CD4-positive, alpha-beta T cell treated with Interleukin-17A for 4 hours (primary cell): ENCODE measurements at regions not wholly inside any gene's neighbourhood (a gene's known extent, or its start where the extent isn't known, plus 50 kb on each side); places are given as distances from the start of the nearest gene placed in this dataset.
"Not testable (repeated sequence)": the region's sequence is repeated elsewhere in the genome, so short reads cannot be mapped to it uniquely, and the experiment has no call there.

Experiments used
- DNase-seq: peaks from one replicate; pipeline ENCODE4 v3.0.0-alpha.2; 2020; ENCODE audit warnings: mixed read lengths

- DNase-seq: not testable (repeated sequence)
These were observed 61.1 kb downstream of the DEFB131A start for GRCh38 chr4:9505341-9505740.

- not testable (repeated sequence) for DNase-seq
These were observed 62.5 kb downstream of the DEFB131A start for GRCh38 chr4:9506672-9507071.

GRCh38 chr4:9512941-9513340 is 68.7 kb downstream of the DEFB131A start:
- DNase-seq: not testable (repeated sequence)

DNA sequence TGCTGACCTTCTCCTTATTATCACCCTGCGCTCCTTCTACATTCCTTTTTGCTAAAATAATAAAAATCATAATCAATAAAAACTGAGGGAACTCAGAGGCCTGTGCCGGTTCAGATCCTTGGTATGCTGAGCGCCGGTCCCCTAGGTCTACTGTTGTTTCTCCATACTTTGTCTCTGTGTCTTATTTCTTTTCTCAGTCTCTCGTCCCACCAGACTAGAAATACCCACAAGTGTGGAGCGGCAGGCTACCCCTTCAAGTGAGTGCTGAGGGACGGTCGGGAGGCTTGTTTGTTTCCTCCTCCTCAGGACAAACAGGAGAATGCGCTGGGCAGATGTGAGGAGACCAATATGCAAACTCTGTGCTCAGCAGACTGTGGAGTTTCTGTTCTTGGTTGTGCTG is 75.4 kb downstream of the DEFB131A start:
- not testable (repeated sequence) for DNase-seq

GRCh38 chr4:9522903-9523302 is 78.7 kb downstream of the DEFB131A start:
- DNase-seq: not testable (repeated sequence)

DNA sequence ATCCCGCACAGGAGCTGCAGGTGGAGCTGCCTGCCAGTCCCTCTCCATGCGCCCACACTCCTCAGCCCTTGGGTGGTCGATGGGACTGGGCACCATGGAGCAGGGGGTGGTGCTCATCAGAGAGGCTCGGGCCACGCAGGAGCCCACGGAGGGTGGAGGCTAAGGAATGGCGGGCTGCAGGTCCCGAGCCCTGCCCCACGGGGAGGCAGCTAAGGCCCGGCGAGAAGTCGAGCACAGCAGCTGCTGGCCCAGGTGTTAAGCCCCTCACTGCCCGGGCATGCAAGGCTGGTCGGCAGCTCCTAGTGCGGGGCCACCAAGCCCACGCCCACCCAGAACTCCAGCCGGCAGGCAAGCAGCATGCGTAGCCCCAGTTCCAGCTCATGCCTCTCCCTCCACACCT is 80.2 kb downstream of the DEFB131A start:
- not testable (repeated sequence) for DNase-seq

DNA sequence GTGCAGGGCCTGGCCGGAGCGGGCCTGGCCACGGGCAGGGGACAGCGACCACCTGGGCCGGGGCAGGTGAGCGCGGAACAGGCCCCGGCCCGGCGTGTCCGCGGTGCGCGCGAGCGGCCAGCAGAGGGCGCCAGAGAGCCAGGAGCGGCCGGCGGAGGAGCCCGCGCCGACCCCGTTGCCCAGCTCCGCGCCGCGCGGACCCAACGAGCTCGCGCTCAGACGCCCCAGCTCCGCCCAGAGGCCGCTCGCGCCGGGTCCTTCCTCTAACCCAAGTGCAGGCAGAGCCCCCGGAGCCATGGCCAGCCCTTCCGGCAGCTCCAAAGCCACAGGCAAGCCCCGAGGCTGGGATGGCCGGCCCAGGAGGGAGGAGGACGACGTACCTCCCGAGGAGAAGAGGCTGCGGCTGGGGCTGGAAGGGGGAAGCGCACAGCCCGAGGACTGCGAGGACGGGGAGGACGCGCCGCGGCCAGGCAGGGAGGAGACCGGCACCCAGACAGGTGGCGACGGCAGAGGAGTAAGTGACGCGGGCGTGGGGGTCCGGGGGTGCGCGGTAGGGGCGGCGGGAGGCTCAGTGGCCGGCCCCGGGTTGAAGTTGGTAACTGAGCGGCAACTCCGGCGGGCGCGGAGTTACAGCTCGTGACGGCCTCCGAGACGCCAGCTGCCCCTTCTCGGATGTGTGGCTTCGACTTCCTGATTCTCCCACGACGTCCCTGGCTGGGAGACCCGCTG is 88.1 kb downstream of the DEFB131A start:
- DNase-seq: peak; percentile 75

DNA sequence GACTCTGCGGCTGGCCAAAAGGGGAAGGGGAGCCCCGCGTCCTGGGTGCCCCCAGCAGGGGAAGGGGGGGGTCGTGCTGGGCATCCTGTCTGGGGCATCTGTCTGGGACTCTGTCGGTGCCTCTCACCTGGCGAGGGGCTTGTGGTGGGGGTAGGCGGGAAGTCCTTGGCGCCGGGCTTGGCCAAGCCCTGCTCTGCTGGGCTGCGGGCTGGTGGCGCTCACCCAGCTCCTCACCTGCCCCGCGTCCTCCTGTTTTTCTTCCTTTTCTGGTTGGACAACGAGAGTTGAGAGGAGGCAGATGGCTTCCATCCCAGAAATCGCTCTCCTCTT is 88.6 kb downstream of the DEFB131A start:
- DNase-seq: peak; percentile 3

GRCh38 chr4:9537101-9537500 is 92.9 kb downstream of the DEFB131A start:
- DNase-seq: not testable (repeated sequence)

DNA sequence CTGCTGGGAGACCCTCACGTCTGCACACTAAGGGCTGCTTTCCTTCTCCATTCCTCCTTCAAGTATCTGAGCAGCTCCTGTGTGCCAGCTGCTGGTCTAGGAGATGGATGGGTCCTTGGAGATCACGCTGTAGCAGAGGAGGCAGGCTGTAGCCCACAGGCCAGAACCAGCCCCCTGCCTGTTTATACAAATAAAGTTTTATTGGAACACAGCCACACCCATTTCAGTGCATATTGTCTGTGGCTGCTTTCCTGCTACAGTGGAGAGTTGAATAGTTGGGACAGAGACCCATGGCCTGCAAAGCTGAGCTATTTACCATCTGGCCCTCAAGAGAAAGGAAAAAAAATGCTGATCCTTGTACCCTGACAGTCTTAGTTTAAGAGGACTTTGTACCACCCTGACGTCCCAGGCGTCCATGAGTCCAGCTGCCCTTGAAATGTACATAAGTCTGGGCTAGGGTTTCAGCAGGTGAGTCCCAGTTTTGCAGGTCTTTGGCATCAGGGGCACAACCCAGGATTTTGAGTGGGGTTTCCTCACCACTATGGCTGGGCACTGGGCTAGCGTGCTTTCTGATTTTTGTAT is 95.8 kb downstream of the DEFB131A start:
- not testable (repeated sequence) for DNase-seq

DNA sequence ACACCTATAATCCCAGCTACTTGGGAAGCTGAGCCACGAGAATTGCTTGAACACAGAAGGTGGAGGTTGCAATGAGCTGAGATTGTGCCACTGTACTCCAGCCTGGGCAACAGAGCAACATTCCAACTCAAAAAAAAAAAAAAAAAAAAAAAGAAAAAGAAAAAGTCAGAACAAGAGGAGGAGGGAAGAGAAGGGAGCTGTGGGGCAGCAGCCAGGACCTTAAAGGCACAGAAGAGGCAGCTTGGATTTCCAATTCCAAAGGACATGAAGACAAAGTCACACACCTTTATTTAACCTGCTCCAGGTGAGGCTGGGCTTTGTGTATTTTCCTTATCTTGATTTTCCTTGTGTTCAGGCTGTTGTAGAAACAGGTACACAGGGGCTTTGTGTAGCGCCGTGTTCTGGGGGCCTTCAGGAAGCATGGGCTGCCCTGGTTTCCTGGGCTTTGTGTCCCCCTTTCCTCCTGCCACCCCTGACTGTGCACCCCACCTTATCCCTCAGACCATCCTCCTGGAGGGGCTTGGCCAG is 97.2 kb downstream of the DEFB131A start:
- not testable (repeated sequence) for DNase-seq

DNA sequence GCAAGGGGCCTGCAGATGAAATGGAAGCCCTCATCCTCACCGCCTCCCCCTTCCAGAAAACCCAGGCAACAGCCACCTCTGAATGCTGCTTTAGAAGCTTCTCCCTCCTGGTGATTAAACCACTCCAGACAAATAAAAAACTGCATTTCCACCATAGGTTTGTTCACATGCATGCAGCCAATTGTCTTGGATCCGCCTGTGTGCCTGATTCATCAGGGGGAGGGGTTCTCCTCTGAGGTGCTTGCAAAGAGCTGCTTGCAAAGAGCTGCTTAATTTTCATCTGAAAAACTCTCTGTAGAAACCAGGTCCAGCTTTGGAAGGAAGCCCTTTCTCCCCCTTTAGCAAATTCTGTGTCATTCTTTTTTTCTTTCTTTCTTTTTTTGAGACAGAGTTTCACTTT is 100.6 kb downstream of the DEFB131A start:
- not testable (repeated sequence) for DNase-seq

GRCh38 chr4:9547470-9547869 is 103.3 kb downstream of the DEFB131A start:
- not testable (repeated sequence) for DNase-seq

GRCh38 chr4:9556076-9556475 is 111.9 kb downstream of the DEFB131A start:
- not testable (repeated sequence) for DNase-seq

DNA sequence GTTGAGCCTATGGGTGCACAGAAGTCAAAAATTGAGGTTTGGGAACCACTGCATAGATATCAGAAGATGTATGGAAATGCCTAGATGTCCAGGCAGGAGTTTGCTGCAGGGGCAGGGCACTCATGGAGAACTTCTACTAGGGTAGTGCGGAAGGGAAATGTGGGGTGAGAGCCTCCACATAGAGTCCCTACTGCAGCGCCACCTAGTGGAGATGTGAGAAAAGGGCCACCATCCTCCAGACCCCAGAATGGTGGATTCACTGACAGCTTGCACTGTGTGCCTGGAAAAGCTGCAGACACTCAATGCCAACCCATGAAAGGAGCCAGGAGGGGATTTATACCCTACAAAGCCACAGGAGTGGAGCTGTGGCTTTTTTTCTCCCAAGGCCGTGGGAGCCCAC is 133.7 kb downstream of the DEFB131A start:
- DNase-seq: not testable (repeated sequence)

GRCh38 chr4:9582880-9583279 is 138.7 kb downstream of the DEFB131A start:
- not testable (repeated sequence) for DNase-seq

- DNase-seq: no peak
These were observed 147.8 kb downstream of the DEFB131A start for GRCh38 chr4:9592010-9592409.

DNA sequence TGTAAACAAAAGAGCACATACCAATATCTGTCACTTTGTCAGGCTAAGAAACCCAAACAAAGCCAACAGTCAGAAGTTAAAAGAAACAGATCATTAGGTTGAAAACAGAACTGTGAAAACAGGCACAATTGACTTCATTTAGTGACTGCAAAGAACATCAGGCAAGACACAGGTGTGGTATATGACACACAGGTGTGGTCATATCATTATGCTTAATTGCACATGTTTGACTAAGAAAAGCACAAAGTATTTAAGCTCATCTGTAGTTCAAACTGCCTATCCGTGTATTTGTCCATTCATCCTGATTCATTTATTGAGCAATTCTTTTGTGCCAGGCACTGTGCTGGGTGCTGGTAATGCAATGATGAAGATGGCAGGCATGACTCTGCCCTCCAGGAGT is 150.7 kb downstream of the DEFB131A start:
- DNase-seq: no peak

DNA sequence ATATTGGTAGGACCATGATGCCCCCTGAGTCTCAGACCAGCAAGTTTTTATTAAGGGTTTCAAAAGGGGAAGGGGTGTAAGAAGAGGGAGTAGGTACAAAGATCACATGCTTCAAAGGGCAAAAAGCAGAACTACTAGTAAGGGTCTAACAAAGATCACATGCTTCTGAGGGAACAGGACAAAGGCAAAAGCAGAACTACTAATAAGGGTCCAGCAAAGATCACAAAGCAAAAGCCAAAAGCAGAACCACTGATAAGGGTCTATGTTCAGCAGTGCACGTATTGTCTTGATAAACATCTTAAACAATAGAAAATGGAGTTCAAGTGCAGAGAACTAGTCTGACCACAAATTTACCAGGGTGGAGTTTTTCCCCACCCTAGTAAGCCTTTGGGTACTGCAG is 151.3 kb downstream of the DEFB131A start:
- not testable (repeated sequence) for DNase-seq

DNA sequence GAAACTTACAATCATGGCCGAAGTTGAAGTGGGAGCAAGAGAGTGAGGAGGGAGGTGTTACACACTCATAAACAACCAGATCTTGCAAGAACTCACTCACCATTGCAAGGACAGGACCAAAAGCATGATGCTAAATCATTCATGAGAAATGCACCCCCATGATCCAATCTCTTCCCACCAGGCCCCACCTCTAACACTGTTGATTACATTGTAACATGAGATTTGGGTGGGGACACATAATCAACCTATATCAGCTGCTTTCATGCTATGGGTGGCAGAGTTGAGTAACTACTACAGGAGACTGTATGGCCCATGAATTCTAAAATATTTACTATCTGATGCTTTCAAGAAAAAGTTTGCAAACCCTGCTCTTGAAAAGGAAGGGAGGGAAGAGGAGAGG is 155.1 kb downstream of the DEFB131A start:
- DNase-seq: no peak

DNA sequence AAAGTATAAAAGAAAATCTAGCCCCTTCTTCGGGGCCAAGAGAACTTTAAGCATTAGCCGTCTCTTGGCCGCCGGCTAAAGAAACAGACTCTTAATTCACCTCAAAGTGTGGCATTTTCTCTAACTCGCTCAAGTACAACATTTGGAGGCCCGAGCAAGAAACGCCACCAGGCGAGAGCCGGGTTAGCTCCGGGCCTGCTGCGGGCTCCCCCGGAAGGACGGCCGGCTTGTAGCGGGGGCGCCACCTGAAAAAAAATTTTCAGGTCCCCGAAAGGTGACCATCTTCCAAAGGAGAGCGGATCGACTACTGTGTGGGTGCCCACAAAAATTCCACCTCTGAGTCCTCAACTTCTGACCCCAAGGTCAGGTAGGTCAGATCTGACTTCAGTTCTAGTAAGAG is 156.0 kb downstream of the DEFB131A start:
- DNase-seq: no peak

DNA sequence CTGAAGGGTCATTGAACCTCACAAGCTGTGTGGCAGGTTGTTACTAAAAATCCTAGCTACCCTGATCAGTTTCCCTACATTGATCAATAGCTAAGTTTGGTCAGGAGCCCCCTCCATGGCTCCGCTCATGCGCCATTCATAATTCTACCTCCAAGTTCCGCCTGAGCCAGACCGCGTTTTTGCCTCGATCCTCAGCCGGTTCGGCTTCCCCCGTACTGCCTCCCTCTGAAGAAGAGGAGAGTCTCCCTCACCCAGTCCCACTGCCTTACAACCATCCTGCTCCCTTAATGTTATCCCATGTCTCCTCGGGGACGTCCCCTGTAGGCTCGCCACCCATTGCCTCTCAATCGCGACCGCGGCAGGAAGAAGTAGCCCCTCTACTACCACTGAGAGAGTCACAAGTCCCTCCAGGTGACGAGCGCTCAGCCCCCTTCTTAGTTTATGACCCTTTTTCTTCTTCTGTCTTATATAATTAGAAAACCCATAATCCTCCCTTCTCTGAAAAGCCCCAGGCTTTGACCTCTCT is 158.2 kb downstream of the DEFB131A start:
- no peak for DNase-seq

GRCh38 chr4:9604031-9604892 is 160.0 kb downstream of the DEFB131A start:
- DNase-seq: peak; percentile 52
